ENCODE measurements at regions not wholly inside any gene's neighbourhood (a gene's known extent, or its start where the extent isn't known, plus 50 kb on each side); places are given as distances from the start of the nearest gene placed in this dataset.

DNA sequence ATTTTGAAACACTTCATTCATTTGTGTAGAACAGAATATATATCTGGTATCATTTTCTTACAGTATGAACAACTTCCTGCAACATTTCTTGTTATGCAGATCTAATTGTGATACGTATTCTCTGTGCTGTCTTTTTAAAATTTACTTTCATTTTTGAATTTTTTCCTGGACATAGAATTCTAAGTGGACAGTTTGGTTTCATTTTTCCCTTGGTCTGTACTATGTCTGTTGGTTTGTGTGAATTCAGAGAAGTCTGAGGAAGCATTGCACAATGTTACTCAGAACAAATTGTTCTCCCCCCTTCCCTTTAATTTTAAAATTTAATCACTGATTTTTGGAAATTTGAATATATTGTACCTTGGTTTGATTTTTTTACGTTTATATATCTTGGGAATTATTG lies 352.5 kb upstream of the PCDH20 start:
- DNase-seq (ENCODE audit: low read depth) = no peak

DNA sequence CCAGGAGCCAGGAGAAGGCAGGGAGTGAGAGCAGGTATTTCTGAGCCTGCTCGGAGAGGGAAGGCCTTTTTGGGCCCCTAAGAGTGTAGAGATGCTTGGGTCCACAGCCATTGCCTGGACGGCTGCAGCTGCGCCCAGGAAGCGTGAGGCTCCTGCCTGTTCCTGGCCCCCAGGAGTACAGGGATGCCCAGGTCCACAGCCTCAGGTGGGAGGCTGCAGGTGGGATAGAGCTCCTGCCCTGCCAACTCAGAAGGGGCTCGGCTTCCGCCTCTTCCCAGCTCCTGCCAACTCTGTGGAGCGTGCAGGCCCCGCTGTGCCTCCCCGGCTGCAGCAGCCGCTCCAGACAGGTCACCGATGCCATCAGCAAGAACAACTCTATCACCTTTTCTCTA lies 351.0 kb upstream of the PCDH20 start:
- DNase-seq (ENCODE audit: low read depth) = no peak

DNA sequence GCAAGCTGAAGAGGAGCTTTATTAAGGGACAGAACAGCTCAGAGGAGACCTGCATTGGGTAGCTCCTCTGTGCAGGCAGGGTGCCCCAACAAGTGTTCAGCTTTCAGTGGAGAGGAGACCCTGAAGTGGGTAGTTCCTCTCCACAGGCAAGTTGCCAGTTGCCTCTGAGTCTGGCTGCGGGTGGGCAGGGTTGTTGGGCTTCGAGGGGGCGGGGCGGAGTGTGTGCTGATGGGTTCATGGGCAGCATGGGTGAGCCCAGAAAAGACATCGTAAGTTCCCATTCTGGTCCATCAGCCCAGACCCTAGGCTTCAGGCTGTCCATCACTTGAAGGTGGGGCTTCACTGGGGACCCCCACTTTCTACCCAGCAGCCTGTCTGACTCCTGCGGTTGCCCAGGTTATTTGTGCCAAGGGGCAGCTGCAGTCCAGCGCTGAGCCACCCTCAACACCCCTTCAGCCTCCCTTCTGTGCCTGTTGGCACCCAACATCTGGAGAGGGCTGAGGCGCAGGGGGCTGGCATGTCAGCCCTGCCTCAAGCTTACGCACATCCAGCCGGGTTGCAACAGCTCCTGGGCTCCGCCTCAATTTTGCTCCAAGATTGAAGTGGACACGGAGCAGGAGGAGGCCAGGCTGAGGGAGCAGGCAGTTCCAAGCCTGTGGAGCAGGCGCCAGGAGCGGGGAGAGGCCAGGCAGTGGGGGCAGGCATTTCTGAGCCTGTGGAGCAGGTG lies 350.5 kb upstream of the PCDH20 start:
- no peak for DNase-seq (ENCODE audit: low read depth)

GRCh38 chr13:61765181-61765742 lies 349.6 kb upstream of the PCDH20 start:
- no peak for DNase-seq (ENCODE audit: low read depth)

DNA sequence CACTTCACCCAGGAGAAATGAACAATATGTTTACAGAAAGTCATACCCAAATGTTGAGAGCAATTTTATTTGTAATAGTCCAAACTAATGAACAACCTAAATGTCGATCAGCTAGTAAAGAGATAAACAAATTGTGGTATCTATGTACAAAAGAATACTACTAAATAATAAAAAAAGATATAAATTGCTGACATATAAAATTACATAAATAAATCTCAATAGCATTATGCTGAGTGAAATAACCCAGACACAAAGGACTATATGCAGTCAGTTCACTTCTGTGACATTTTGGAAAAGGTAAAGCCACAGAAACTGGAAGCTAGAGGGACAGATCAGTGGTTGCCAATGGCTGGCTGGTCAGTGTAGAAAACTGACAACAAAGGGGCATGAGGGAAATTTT lies 346.0 kb upstream of the PCDH20 start:
- DNase-seq (ENCODE audit: low read depth) = no peak

- DNase-seq (ENCODE audit: low read depth) = no peak
These were observed 344.5 kb upstream of the PCDH20 start for GRCh38 chr13:61760102-61760501.

DNA sequence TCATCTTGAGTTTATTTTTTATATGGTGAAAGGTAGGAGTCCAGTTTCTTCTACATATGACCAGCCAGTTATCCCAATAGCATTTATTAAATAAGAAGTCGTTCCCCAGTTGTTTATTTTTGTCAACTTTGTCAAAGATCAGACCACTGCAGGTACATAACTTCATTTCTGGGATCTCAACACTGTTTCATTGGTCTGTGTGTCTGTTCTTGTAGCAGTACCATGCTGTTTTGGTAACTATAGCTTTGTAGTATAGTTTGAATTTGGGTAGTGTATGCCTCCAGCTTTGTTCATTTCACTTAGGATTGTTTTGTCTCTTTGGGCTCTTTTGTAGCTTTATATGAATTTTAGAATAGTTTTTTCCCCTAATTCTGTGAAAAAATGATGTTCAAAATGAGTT lies 340.4 kb upstream of the PCDH20 start:
- no peak for DNase-seq (ENCODE audit: low read depth)

DNA sequence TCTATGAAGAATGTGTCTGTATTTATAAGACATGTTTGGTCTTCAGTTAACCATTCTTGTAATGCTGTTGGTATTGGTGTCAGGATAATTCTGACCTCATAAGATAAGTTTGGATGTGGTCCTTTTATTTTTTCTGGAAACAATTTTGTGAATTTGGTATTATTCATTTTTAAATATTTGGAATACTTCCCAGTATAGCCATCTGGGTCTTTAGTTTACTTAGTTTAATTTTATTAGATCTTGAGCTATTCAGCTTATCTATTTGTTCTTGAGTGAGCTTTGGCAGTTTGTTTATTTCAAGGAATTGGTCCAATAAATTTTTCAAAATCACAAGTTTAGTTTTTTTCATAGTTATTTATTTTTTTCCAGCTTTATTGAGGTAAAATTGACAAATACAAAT lies 335.4 kb upstream of the PCDH20 start:
- no peak for DNase-seq (ENCODE audit: low read depth)

DNA sequence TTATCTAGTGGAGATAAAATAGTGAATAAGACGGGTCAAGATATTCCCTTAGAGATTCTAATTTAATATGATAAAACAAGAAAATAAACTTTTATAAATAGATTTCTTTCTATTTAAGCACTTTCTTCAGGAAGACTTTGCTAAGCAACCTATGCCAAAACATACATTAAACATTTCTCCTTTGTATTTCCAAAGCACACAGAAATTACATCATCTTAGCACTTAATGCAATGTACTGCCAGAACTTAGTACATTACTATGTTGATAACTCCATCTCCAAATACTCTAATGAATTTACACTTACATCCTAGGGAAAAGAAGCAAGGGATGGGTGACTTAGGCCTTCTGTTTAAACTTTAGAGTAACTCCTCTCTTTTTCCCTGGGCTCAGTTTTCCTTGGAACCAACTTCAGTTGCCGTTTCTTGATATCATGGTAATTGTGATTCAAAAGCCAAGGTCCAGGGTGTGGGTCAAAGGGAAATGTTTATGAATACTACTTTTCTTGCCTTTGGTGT lies 322.6 kb upstream of the PCDH20 start:
- DNase-seq (ENCODE audit: low read depth) = no peak

DNA sequence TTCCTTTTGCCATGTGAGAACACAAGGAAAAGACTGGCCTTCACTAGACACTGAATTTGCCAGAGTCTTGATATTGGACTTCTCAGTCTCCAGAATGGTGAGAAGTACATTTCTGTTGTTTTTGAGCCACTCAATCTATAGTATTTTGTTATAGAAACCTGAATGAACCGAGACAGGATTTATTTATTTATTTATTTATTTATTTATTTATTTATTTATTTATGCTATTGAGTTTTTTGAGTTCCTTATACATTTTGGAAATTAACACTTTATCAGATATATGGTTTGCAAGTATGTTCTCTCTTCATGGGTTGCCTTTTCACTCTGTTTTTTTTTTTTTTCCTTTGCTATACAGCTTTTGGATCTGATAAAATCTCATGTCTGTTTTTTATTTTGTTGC lies 319.0 kb upstream of the PCDH20 start:
- DNase-seq (ENCODE audit: low read depth) = no peak

GRCh38 chr13:61728471-61728870 lies 312.8 kb upstream of the PCDH20 start:
- no peak for DNase-seq (ENCODE audit: low read depth)

DNA sequence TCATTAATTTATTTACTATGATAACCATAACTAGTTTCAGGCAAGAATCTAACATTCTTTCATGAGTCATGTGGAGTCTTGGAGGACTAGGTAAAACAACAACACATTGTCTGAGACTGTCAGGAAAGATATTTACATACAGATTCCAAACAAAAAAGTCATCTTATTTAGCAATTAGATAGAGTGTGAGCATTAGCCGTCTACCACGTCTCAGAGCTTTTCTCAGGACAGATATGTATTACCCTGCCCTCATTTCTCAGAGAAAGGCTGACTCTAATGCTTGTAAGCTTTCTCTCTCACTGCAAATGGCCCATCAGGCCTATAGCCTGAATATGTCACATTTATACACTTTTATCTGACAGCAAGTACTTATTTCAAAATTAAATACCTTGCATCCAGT lies 312.1 kb upstream of the PCDH20 start:
- no peak for DNase-seq (ENCODE audit: low read depth)

DNA sequence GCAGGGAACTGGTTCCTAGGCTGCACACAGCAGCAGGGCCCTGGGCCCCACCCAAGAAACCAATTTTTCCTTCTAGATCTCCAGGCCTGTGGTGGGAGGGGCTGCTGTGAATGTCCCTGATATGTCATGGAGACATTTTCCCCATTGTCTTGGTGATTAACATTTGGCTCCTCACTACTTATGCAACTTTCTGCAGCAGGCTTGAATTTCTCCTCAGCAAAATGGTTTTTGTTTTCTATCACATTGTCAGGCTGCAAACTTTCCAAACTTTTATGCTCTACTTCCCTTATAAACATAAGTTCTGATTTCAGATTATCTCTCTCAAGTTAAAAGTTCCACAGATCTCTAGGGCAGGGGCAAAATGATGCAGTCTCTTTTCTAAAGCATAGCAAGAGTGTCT lies 310.2 kb upstream of the PCDH20 start:
- DNase-seq (ENCODE audit: low read depth) = no peak

DNA sequence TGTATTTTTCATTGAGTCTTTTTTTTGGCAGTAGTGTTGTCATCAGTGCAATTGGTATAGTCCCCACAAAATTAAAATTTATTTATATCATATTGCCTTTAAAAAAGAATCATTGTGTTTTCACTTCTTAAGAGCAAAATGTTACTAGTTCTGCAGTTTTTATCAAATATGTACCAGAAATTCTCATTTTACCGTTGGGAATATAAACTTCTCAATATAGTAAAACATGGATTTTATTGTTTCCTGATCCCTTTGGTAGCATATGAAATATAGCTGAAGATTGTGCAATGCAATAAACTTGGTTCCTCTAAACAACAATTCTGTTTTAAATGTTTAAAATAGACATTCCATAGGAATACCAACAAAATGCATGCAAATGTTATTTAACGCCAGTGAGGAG lies 306.5 kb upstream of the PCDH20 start:
- DNase-seq (ENCODE audit: low read depth) = no peak

DNA sequence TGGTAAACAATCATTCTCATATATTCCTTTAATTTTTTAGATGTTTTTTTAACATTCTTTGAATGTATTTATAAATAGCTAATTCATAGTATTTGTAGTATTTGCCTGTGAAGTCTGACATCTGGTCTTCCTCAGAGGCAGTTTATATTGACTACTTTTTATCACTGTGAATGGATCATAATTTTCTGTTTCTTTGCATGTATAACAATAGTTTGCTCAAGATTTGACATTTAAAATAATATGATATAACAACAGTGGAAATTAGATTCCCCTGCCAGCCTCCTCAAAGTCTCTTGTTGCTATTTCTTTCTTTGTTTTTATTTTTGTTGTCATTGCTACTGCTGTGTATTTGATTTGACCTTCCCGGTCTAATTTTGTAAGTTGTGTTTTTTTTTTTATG lies 297.0 kb upstream of the PCDH20 start:
- no peak for DNase-seq (ENCODE audit: low read depth)

DNA sequence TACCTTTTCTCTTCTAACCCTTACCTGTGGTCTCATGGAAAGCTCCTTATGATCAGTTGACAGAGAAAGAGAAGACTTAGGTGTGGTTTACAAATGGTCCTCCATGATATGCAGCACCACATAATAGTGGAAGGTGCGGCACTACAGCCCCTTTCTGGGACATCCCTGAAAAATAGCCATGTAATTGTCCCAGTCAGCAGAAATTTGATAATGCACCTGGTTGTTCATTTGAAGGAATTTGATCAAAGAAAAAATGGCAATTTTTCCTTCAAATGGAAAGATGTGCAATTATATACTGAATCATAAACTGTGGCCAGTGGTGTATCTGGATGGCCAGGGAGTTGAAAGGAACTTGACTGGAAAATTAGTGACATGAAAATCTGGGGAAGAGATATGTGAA lies 293.6 kb upstream of the PCDH20 start:
- no peak for DNase-seq (ENCODE audit: low read depth)

GRCh38 chr13:61706899-61707298 lies 291.2 kb upstream of the PCDH20 start:
- no peak for DNase-seq (ENCODE audit: low read depth)

GRCh38 chr13:61700620-61701019 lies 285.0 kb upstream of the PCDH20 start:
- no peak for DNase-seq (ENCODE audit: low read depth)

- no peak for DNase-seq (ENCODE audit: low read depth)
These were observed 284.5 kb upstream of the PCDH20 start for GRCh38 chr13:61700181-61700580.

DNA sequence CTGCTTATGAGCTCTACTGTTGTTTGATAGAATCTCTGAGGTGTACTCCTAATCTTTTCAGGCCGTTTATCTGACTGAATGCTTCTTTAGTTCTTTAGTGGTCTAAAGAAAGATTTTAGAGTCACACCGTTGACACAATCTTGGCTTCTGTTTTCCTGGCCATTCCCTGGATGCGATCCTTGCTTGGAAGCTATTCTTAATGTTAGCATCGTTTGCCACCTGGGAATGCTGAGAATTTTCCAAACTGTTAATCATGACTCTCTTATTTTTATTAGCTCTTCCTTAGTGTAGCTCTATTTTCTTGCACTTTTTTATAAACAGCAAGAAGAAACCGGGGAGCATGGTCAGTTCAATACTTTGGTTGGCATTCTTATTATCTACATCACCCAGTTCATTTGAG lies 281.0 kb upstream of the PCDH20 start:
- no peak for DNase-seq (ENCODE audit: low read depth)

DNA sequence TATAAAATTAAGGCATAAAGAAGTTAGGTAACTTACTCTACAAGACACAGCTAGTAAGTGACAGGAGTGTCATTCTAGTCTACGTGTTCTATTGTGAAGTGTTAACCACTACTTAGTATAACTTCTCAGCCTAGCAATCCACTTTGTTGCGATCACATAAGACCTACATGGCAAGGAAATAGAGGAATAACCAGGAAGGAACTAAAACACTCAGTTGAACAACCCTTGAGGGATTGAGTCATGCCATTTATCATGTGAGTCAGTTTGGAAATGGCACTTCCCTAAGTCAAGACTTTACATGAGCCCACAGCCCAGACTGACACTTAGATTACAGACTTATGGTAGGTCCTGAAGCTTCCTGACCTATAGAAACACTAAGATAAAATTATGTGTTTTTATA lies 279.5 kb upstream of the PCDH20 start:
- DNase-seq (ENCODE audit: low read depth) = no peak

- no peak for DNase-seq (ENCODE audit: low read depth)
These were observed 277.0 kb upstream of the PCDH20 start for GRCh38 chr13:61692691-61693090.

DNA sequence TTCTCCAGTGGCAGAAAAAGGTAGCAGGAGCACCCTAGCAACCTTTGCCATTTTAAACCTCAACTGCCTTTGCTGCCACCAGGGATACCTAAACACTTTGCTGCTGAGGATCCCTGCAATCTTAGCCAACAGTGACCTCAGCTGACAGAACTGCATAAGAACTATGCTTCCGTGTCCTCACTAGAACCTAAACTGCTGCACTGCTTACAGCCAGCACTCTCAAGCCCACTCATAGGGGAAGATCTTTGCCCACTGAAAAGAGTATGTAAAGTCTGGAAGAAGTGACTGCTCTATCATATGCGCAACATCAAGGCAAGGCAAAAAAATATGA lies 270.0 kb upstream of the PCDH20 start:
- no peak for DNase-seq (ENCODE audit: low read depth)
